IMR-90 (cell line): ENCODE measurements at regions not wholly inside any gene's neighbourhood (a gene's known extent, or its start where the extent isn't known, plus 50 kb on each side); places are given as distances from the start of the nearest gene placed in this dataset.

Source experiments
- ATAC-seq: fragments of 200-7000 bp; cut with Tn5 transposase; 2 replicates; pipeline ENCODE4 v1.9.1; 2020; ENCODE audit warnings: low read depth, mild to moderate bottlenecking, moderate library complexity
- BruUV-seq: library from RNA; stranded (reverse); fragments of 400-500 nt; replicated peaks from 2 replicates; lab custom pipeline; 2021; lab: Mats Ljungman, UMichigan
- CTCF ChIA-PET: fragments of 300-600 bp; formaldehyde crosslinking; extraction: SDS; loops from one replicate; lab custom pipeline; 2021; ENCODE audit warnings: antibody characterized with exemption; lab: Yijun Ruan, JAX
- POLR2A ChIA-PET: fragments of 300-600 bp; sonication (Branson Sonifier 250); formaldehyde crosslinking; loops from one replicate; lab custom pipeline; 2022; ENCODE audit warnings: antibody characterized with exemption; ENCODE audit not compliant: unreplicated experiment; lab: Charles Lee
- DNase-seq: peaks from one replicate; pipeline ENCODE4 v3.0.0; 2013
- H2AFZ ChIP-seq: replicated peaks from 2 replicates; pipeline ENCODE3; 2013; ENCODE audit warnings: low read length, mild to moderate bottlenecking; ENCODE audit not compliant: poor library complexity
- H2AK5ac ChIP-seq: 2 replicates; pipeline ENCODE4 v1.6.1; 2013; ENCODE audit warnings: low read depth, low read length, inconsistent platforms
- H2AK9ac ChIP-seq: replicated peaks from 2 replicates; pipeline ENCODE3; 2013; ENCODE audit warnings: mild to moderate bottlenecking, low read depth, low read length, moderate library complexity; ENCODE audit not compliant: poor library complexity
- H2BK120ac ChIP-seq: 2 replicates; pipeline ENCODE4 v1.6.1; 2013; ENCODE audit warnings: low read depth, low read length, inconsistent platforms
- H2BK15ac ChIP-seq: 3 replicates; pipeline ENCODE4 v1.6.1; 2013; ENCODE audit warnings: low read depth, low read length, inconsistent platforms
- H2BK20ac ChIP-seq: 2 replicates; pipeline ENCODE4 v1.6.1; 2013; ENCODE audit warnings: low read depth, mild to moderate bottlenecking, inconsistent platforms, low read length, moderate library complexity
- H2BK5ac ChIP-seq: 2 replicates; pipeline ENCODE4 v1.6.1; 2013; ENCODE audit warnings: mild to moderate bottlenecking, low read depth, low read length, inconsistent platforms; ENCODE audit not compliant: poor library complexity, severe bottlenecking
- H3K14ac ChIP-seq: replicated peaks from 2 replicates; pipeline ENCODE4 v1.6.1; 2013; ENCODE audit warnings: low read depth, low read length, inconsistent platforms
- H3K18ac ChIP-seq: 2 replicates; pipeline ENCODE4 v1.6.1; 2013; ENCODE audit warnings: low read depth, low read length, control low read depth
- H3K23ac ChIP-seq: 2 replicates; pipeline ENCODE4 v1.6.1; 2013; ENCODE audit warnings: low read depth, low read length, inconsistent platforms
- H3K27ac ChIP-seq: 2 replicates; pipeline ENCODE4 v1.5.1; 2013; ENCODE audit warnings: mild to moderate bottlenecking, control low read depth, low read length; ENCODE audit not compliant: insufficient read depth
- H3K27me3 ChIP-seq: 2 replicates; pipeline ENCODE4 v1.6.1; 2013; ENCODE audit warnings: low read length; ENCODE audit not compliant: control insufficient read depth, insufficient read depth
- H3K36me3 ChIP-seq: 2 replicates; pipeline ENCODE4 v1.6.1; 2013; ENCODE audit warnings: low read length, mixed read lengths; ENCODE audit not compliant: control insufficient read depth, insufficient read depth
- H3K4ac ChIP-seq: 2 replicates; pipeline ENCODE4 v1.6.1; 2013; ENCODE audit warnings: low read depth, low read length, inconsistent platforms
- H3K4me1 ChIP-seq: 2 replicates; pipeline ENCODE4 v1.6.1; 2013; ENCODE audit warnings: low read length, mixed read lengths; ENCODE audit not compliant: control insufficient read depth, insufficient read depth
- H3K4me2 ChIP-seq: 2 replicates; pipeline ENCODE4 v1.6.1; 2013; ENCODE audit warnings: low read depth, mild to moderate bottlenecking, control low read depth, low read length, moderate library complexity
- H3K4me3 ChIP-seq: 2 replicates; pipeline ENCODE4 v1.5.1; 2013; ENCODE audit warnings: low read depth, mild to moderate bottlenecking, control low read depth, low read length, moderate library complexity; ENCODE audit not compliant: insufficient read depth
- H3K56ac ChIP-seq: 2 replicates; pipeline ENCODE4 v1.6.1; 2013; ENCODE audit warnings: low read length, inconsistent platforms; ENCODE audit not compliant: insufficient read depth; ENCODE audit errors: extremely low read depth
- H3K79me1 ChIP-seq, 2 experiments: 2 replicates each; pipeline ENCODE4 v1.6.1; 2013; ENCODE audit warnings: low read length in 2 of 2, inconsistent platforms in 1 of 2, low read depth in 1 of 2
- H3K9ac ChIP-seq: 2 replicates; pipeline ENCODE4 v1.6.1; 2013; ENCODE audit warnings: low read depth, low read length, control low read depth
- H3K9me1 ChIP-seq: 2 replicates; pipeline ENCODE4 v1.6.1; 2013; ENCODE audit warnings: low read length, inconsistent platforms; ENCODE audit not compliant: insufficient read depth
- H3K9me3 ChIP-seq: 2 replicates; pipeline ENCODE4 v1.6.1; 2013; ENCODE audit warnings: low read length; ENCODE audit not compliant: control insufficient read depth, insufficient read depth
- H4K20me1 ChIP-seq: 2 replicates; pipeline ENCODE4 v1.6.1; 2013; ENCODE audit warnings: low read length, inconsistent platforms; ENCODE audit not compliant: insufficient read depth
- H4K5ac ChIP-seq: 2 replicates; pipeline ENCODE4 v1.6.1; 2013; ENCODE audit warnings: mild to moderate bottlenecking, low read depth, low read length, control low read depth
- H4K8ac ChIP-seq, 2 experiments: 2 replicates each; pipeline ENCODE4 v1.6.1; 2013; ENCODE audit warnings: low read depth in 2 of 2, low read length in 2 of 2, control low read depth in 1 of 2, inconsistent platforms in 1 of 2
- H4K91ac ChIP-seq: 2 replicates; pipeline ENCODE4 v1.6.1; 2013; ENCODE audit warnings: low read depth, low read length, inconsistent platforms; ENCODE audit not compliant: insufficient read depth
- FOS ChIP-seq: fragments of 150-350 bp; IDR thresholded peaks from 2 replicates; pipeline ENCODE4 v1.6.1; 2016; ENCODE audit warnings: low read depth, low read length
- NFE2L2 ChIP-seq: fragments of 150-350 bp; IDR thresholded peaks from 2 replicates; pipeline ENCODE4 v1.6.1; 2016; ENCODE audit warnings: low read depth, mild to moderate bottlenecking, low read length
- SMC3 ChIP-seq: fragments of 150-350 bp; IDR thresholded peaks from 2 replicates; pipeline ENCODE4 v1.6.1; 2016; ENCODE audit warnings: low read depth, mild to moderate bottlenecking, antibody characterized with exemption, low read length, moderate library complexity
- WGBS, 2 experiments: methylation state at CpG; one replicate each; pipeline versions ENCODE4 v1.1.5 to v1.1.7; 2013; ENCODE audit warnings: missing lambda C conversion rate in 2 of 2; ENCODE audit not compliant: insufficient read length in 1 of 2; ENCODE audit errors: extremely low coverage in 2 of 2; 5-methylcytosine and 5-hydroxymethylcytosine counted together
- dilution Hi-C: fragments of 300-500 bp; cut with HindIII; formaldehyde crosslinking; loops from one replicate; pipeline ENCODE4 v1.14.3; 2018; ENCODE audit warnings: low sequenced_read_pairs; ENCODE audit not compliant: unreplicated experiment
- in situ Hi-C: fragments of 300-500 bp; cut with MboI; formaldehyde crosslinking; loops from 3 replicates; pipeline ENCODE4 v1.14.3; 2019; ENCODE audit warnings: low sequenced_read_pairs, inconsistent platforms, mixed read lengths
- intact Hi-C: fragments of 100-400 bp; cut with micrococcal nuclease; formaldehyde crosslinking; loops from 2 replicates; pipeline ENCODE4 v1.10.0; 2022

- Histone ChIP-seq H3K79me1 (no peaks in the 10 kb centered on the region), H2AK5ac (no peak overlapping the region), H3K4me2 (no peak overlapping the region), H2BK5ac (no peak overlapping the region), H4K20me1 (no peaks in the 10 kb centered on the region), H3K14ac (no peak overlapping the region), H3K4me3 (no peak overlapping the region), H3K36me3 (no peaks in the 10 kb centered on the region), H3K23ac (no peak overlapping the region), H2BK20ac (no peak overlapping the region), H2AFZ (peak overlapping the region; percentile 27), H3K18ac (no peak overlapping the region), H3K56ac (no peak overlapping the region), H3K9me3 (no peaks in the 10 kb centered on the region), H3K9me1 (no peaks in the 10 kb centered on the region), H3K27ac (no peak overlapping the region), H4K5ac (no peak overlapping the region), H2BK15ac (no peak overlapping the region), H2AK9ac (no peak overlapping the region), H4K91ac (no peak overlapping the region), H2BK120ac (no peak overlapping the region), H4K8ac (no peak overlapping the region), H3K9ac (no peak overlapping the region), H3K27me3 (no peaks in the 10 kb centered on the region), H3K4ac (no peak overlapping the region), H3K4me1 (no peaks in the 10 kb centered on the region)
- intact Hi-C loops (no loop called here), dilution Hi-C loops (no loop called here), in situ Hi-C loops (loop anchor here (25.0 kb wide), 1 partner anchor 1924 kb away; no protein-coding TSS in a partner anchor)
- BruUV-seq, result no TSS peak
- ChIA-PET CTCF (no interaction called here), POLR2A (no interaction called here)
- DNase-seq (no peak), ATAC-seq (no peak)
- WGBS, 2 experiments, result 87% methylated on average over 3 of the region's 9 CpGs; no CpG with 5 or more reads in 1 of the 2 experiments
- TF ChIP-seq FOS, result no peak
- no peak for TF ChIP-seq NFE2L2
- TF ChIP-seq SMC3, result no peak
These were observed 729.6 kb upstream of the WWC1 start for GRCh38 chr5:167561796-167562195.
